GM19035 (cell line): ENCODE measurements at regions not wholly inside any gene's neighbourhood (a gene's known extent, or its start where the extent isn't known, plus 50 kb on each side); places are given as distances from the start of the nearest gene placed in this dataset.

Experiments
- ATAC-seq: cut with Tn5 transposase; IDR thresholded peaks from one replicate; pipeline ENCODE4 v1.9.1; 2021; ENCODE audit not compliant: unreplicated experiment

GRCh38 chr5:168047043-168047668, 244.3 kb upstream of the WWC1 start:
- no peak for ATAC-seq

- ATAC-seq, result no peak
These were observed 243.8 kb upstream of the WWC1 start for GRCh38 chr5:168047669-168048111.

GRCh38 chr5:168048486-168048885, 243.0 kb upstream of the WWC1 start:
- ATAC-seq, result no peak

- ATAC-seq, result no peak
These were observed 238.8 kb upstream of the WWC1 start for GRCh38 chr5:168052686-168053085.

GRCh38 chr5:168054091-168054490, 237.4 kb upstream of the WWC1 start:
- no peak for ATAC-seq

GRCh38 chr5:168055141-168055683, 236.2 kb upstream of the WWC1 start:
- no peak for ATAC-seq

- ATAC-seq, result no peak
These were observed 235.5 kb upstream of the WWC1 start for GRCh38 chr5:168055961-168056360.

- ATAC-seq, result no peak
These were observed 234.8 kb upstream of the WWC1 start for GRCh38 chr5:168056499-168057182.

- no peak for ATAC-seq
These were observed 233.5 kb upstream of the WWC1 start for GRCh38 chr5:168057905-168058304.

- no peak for ATAC-seq
These were observed 232.3 kb upstream of the WWC1 start for GRCh38 chr5:168059131-168059530.

GRCh38 chr5:168062239-168062638, 229.2 kb upstream of the WWC1 start:
- no peak for ATAC-seq

- no peak for ATAC-seq
These were observed 227.0 kb upstream of the WWC1 start for GRCh38 chr5:168064457-168064856.

- no peak for ATAC-seq
These were observed 226.4 kb upstream of the WWC1 start for GRCh38 chr5:168064933-168065622.

GRCh38 chr5:168066536-168067208, 224.8 kb upstream of the WWC1 start:
- ATAC-seq, result no peak

- ATAC-seq, result no peak
These were observed 220.7 kb upstream of the WWC1 start for GRCh38 chr5:168070761-168071160.

GRCh38 chr5:168072665-168073064, 218.8 kb upstream of the WWC1 start:
- ATAC-seq, result no peak

GRCh38 chr5:168073311-168073710, 218.1 kb upstream of the WWC1 start:
- ATAC-seq, result no peak

GRCh38 chr5:168073991-168074800, 217.2 kb upstream of the WWC1 start:
- ATAC-seq, result no peak

- ATAC-seq, result no peak
These were observed 216.1 kb upstream of the WWC1 start for GRCh38 chr5:168075387-168075786.

- no peak for ATAC-seq
These were observed 214.9 kb upstream of the WWC1 start for GRCh38 chr5:168076561-168076991.
